DOHH2 (cell line): ENCODE measurements at regions not wholly inside any gene's neighbourhood (a gene's known extent, or its start where the extent isn't known, plus 50 kb on each side); places are given as distances from the start of the nearest gene placed in this dataset.

ENCODE experiments used
- CTCF ChIP-seq: fragments of 200-600 bp; sonication (generic); IDR thresholded peaks from one replicate; pipeline ENCODE4 v1.5.1; 2014; ENCODE audit warnings: antibody characterized with exemption, mild to moderate bottlenecking, low read depth, low read length; ENCODE audit not compliant: poor library complexity, severe bottlenecking
- EZH2phosphoT487 ChIP-seq: fragments of 200-600 bp; sonication (generic); IDR thresholded peaks from 2 replicates; pipeline ENCODE4 v1.6.1; 2017; ENCODE audit warnings: borderline replicate concordance, mild to moderate bottlenecking, antibody characterized with exemption, low read length, moderate library complexity, mixed read lengths

- TF ChIP-seq EZH2phosphoT487 (no peak), CTCF (no peak)
Observed at GRCh38 chr20:52578559-52578958, 387.0 kb upstream of the ZFP64 start.
